Naive B cell (primary cell): ENCODE measurements at regions not wholly inside any gene's neighbourhood (a gene's known extent, or its start where the extent isn't known, plus 50 kb on each side); places are given as distances from the start of the nearest gene placed in this dataset.
"Not testable (repeated sequence)": the region's sequence is repeated elsewhere in the genome, so short reads cannot be mapped to it uniquely, and the experiment has no call there.

Experiments
- ATAC-seq, 2 donors: fragments of 150-1000 bp; cut with Tn5 transposase; 2 replicates each; pipeline ENCODE4 v1.10.0; 2021; ENCODE audit warnings: low read depth in 2 of 2, mild to moderate bottlenecking in 2 of 2, moderate library complexity in 2 of 2
- DNase-seq: peaks from one replicate; pipeline ENCODE4 v3.0.0; 2022
- H3K27ac Mint-ChIP-seq, 6 donors: one replicate each; pipeline ENCODE4 v1.8.0; 2020 to 2022; ENCODE audit warnings: mild to moderate bottlenecking in 6 of 6, mixed read lengths in 6 of 6, moderate library complexity in 5 of 6, inconsistent platforms in 2 of 6
- H3K27me3 Mint-ChIP-seq, 3 donors: one replicate each; pipeline ENCODE4 v1.8.0; 2021 to 2022; ENCODE audit warnings: mixed read lengths in 3 of 3, mild to moderate bottlenecking in 1 of 3
- H3K36me3 Mint-ChIP-seq, 2 donors: one replicate each; pipeline ENCODE4 v1.8.0; 2020 to 2022; ENCODE audit warnings: mixed read lengths in 2 of 2, inconsistent platforms in 1 of 2, mild to moderate bottlenecking in 1 of 2
- H3K4me1 Mint-ChIP-seq, 3 donors: one replicate each; pipeline ENCODE4 v1.8.0; 2020 to 2022; ENCODE audit warnings: mixed read lengths in 3 of 3, inconsistent platforms in 1 of 3, mild to moderate bottlenecking in 1 of 3, moderate library complexity in 1 of 3
- H3K4me3 Mint-ChIP-seq, 8 donors: one replicate each; pipeline ENCODE4 v1.8.0; 2020 to 2022; ENCODE audit warnings: mild to moderate bottlenecking in 8 of 8, mixed read lengths in 8 of 8, moderate library complexity in 8 of 8, inconsistent platforms in 2 of 8
- H3K9me3 Mint-ChIP-seq, 7 donors: one replicate each; pipeline ENCODE4 v1.8.0; 2020 to 2022; ENCODE audit warnings: mixed read lengths in 7 of 7, mild to moderate bottlenecking in 5 of 7, inconsistent platforms in 2 of 7, moderate library complexity in 1 of 7

GRCh38 chrX:455673-456072 is 69.0 kb upstream of the PPP2R3B start:
- no peaks in the 10 kb centered on the region for H3K4me1 Mint-ChIP-seq
- H3K36me3 Mint-ChIP-seq = no peaks in the 10 kb centered on the region
- DNase-seq (no peak), ATAC-seq (no peak)
- no peak overlapping the region for H3K27ac Mint-ChIP-seq
- H3K27me3 Mint-ChIP-seq = peaks cover 6 to 28% (median 22%) of the 10 kb centered on the region in 3 donors
- no peak overlapping the region for H3K4me3 Mint-ChIP-seq
- H3K9me3 Mint-ChIP-seq = peaks cover 0 to 9% (median 5%) of the 10 kb centered on the region in 7 donors

- no peak overlapping the region for H3K27ac Mint-ChIP-seq
- H3K36me3 Mint-ChIP-seq = no peaks in the 10 kb centered on the region
- peaks cover 0 to 9% (median 5%) of the 10 kb centered on the region in 7 donors for H3K9me3 Mint-ChIP-seq
- no peaks in the 10 kb centered on the region for H3K4me1 Mint-ChIP-seq
- H3K27me3 Mint-ChIP-seq = peaks cover 6 to 28% (median 22%) of the 10 kb centered on the region in 3 donors
- ATAC-seq (no peak), DNase-seq (no peak)
- H3K4me3 Mint-ChIP-seq = no peak overlapping the region
Measured at GRCh38 chrX:456146-456545, 69.4 kb upstream of the PPP2R3B start.

- H3K9me3 Mint-ChIP-seq = peaks cover 0 to 12% (median 6%) of the 10 kb centered on the region in 7 donors
- DNase-seq = no peak
- peaks cover 6 to 28% (median 22%) of the 10 kb centered on the region in 3 donors for H3K27me3 Mint-ChIP-seq
- H3K27ac Mint-ChIP-seq = no peak overlapping the region
- ATAC-seq = no peak
- H3K36me3 Mint-ChIP-seq = no peaks in the 10 kb centered on the region
- peak overlapping the region in 1 of 8 donors; percentile 15 for H3K4me3 Mint-ChIP-seq
- no peaks in the 10 kb centered on the region for H3K4me1 Mint-ChIP-seq
Measured at GRCh38 chrX:456551-457291, 70.0 kb upstream of the PPP2R3B start.

DNA sequence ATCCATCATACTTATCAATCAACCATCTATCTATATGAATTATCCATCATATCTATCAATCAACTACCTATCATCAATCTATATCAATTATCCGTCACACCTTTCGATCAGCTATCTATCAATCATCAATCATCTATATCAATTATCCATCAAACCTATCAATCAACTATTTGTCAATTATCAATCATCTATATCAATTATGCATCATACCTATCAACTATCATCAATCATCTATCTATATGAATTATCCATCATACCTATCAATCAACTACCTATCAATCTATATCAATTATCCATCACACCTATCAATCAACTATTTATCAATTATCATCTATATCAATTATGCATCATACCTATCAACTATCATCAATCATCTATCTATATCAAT is 70.6 kb upstream of the PPP2R3B start:
- ATAC-seq = no peak

GRCh38 chrX:458631-459061 is 71.9 kb upstream of the PPP2R3B start:
- Mint-ChIP-seq H3K27me3 (peaks cover 0 to 19% (median 16%) of the 10 kb centered on the region in 3 donors), H3K4me3 (no peak overlapping the region), H3K9me3 (peaks cover 2 to 15% (median 10%) of the 10 kb centered on the region in 7 donors), H3K36me3 (no peaks in the 10 kb centered on the region), H3K4me1 (no peaks in the 10 kb centered on the region), H3K27ac (peak overlapping the region in 1 of 6 donors; percentile 15)
- DNase-seq (no peak), ATAC-seq (no peak)

More for the DNA sequence above, 70.6 kb upstream of the PPP2R3B start:
- H3K27me3 Mint-ChIP-seq = peaks cover 6 to 22% (median 22%) of the 10 kb centered on the region in 3 donors
- no peak for DNase-seq
- H3K4me1 Mint-ChIP-seq = no peaks in the 10 kb centered on the region
- no peak overlapping the region for H3K4me3 Mint-ChIP-seq
- no peaks in the 10 kb centered on the region for H3K36me3 Mint-ChIP-seq
- peaks cover 1 to 13% (median 10%) of the 10 kb centered on the region in 7 donors for H3K9me3 Mint-ChIP-seq
- no peak overlapping the region for H3K27ac Mint-ChIP-seq

DNA sequence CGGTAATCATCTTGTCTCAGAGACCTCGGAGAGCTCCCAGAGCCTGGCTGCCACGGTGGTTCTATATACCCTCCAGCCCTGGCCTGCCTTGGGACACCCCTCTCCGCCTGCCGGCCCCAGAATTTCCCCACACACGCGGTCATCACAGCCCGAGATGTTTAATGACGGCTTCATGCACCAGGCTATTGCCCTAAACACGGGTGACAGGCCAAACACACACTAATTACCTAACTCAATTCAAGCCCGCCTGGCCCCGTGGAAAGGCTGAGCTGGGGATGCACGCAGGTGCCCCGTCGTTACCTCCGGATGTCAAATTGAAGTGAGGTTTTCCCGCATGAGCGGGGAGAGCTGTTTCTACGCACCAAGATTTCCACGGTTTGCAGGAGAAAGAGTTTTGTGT is 72.9 kb upstream of the PPP2R3B start:
- H3K36me3 Mint-ChIP-seq = no peaks in the 10 kb centered on the region
- H3K4me3 Mint-ChIP-seq = no peak overlapping the region
- ATAC-seq = no peak
- peaks cover 0 to 19% (median 16%) of the 10 kb centered on the region in 3 donors for H3K27me3 Mint-ChIP-seq
- H3K4me1 Mint-ChIP-seq = no peaks in the 10 kb centered on the region
- H3K9me3 Mint-ChIP-seq = peaks cover 2 to 15% (median 10%) of the 10 kb centered on the region in 7 donors
- DNase-seq = no peak
- H3K27ac Mint-ChIP-seq = no peak overlapping the region

DNA sequence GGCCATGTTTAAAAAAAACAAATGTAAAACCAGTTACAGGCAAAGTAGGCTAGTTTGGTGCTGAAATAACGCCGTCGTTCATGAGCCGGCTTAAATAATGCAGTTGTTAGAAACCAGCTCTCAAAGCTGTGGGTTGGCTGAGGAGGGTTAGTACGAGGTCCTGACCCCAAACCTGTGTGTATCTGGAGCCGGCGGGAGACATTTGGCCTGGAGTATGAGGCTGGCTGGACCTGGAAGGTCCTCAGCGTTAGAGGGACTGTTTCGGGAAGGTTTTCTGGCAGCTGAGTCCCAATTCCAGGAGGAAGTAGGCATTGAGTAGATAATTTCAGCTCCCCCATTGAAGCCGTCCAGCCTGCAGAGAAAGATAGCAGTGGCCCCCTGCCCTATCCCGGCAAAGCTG is 73.4 kb upstream of the PPP2R3B start:
- ATAC-seq (no peak), DNase-seq (no peak)
- Mint-ChIP-seq H3K36me3 (no peaks in the 10 kb centered on the region), H3K9me3 (peaks cover 2 to 15% (median 10%) of the 10 kb centered on the region in 7 donors), H3K27me3 (peaks cover 0 to 19% (median 16%) of the 10 kb centered on the region in 3 donors), H3K4me3 (no peak overlapping the region), H3K27ac (no peak overlapping the region), H3K4me1 (no peaks in the 10 kb centered on the region)

DNA sequence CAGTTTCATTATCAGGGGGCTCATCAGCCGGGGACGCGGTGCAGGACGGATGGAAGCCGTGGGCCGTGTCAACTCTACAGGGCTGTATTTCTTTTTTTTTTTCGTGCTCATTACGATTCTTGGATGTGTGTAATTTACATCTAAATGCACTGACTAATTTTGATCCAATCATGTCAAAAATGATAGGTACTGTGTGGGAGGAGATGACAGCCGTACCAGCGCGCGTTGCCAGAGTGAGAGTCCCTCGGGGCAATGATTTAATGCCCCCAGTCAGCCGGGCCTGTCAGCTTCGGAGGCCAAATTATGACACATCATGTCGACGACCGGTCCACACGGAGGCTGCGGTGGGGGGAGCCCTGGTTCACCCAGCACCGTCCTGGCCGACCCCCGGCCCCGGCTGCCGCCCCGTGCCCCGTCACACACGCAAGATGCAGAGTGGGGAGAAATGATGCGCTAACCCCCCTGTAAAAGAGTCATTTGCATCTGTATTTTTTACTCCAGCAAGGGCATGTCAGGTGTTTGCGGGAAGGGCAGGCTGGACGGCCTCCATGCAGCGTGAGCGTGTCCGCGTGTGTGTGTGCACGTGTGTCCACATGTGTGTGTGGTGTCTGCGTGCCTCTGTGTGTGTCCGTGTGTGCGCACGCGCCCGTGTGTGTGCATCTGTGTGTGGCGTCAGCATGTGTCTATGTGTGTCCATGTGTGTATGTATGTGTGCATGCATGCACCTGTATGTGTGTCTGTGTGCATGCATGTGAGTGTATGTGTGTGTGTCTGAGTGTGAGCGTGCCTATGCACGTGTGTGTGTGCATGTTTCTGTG is 74.3 kb upstream of the PPP2R3B start:
- Mint-ChIP-seq H3K4me3 (no peak overlapping the region), H3K36me3 (no peaks in the 10 kb centered on the region), H3K27ac (peak overlapping the region in 1 of 6 donors; percentile 5), H3K9me3 (peaks cover 2 to 15% (median 8%) of the 10 kb centered on the region in 7 donors), H3K27me3 (peaks cover 0 to 16% (median 12%) of the 10 kb centered on the region in 3 donors), H3K4me1 (no peaks in the 10 kb centered on the region)
- ATAC-seq (no peak), DNase-seq (no peak)

GRCh38 chrX:462853-463252 is 76.1 kb upstream of the PPP2R3B start:
- DNase-seq (no peak), ATAC-seq (no peak)
- Mint-ChIP-seq H3K36me3 (no peaks in the 10 kb centered on the region), H3K27ac (no peak overlapping the region), H3K4me3 (no peak overlapping the region), H3K27me3 (no peaks in the 10 kb centered on the region), H3K9me3 (peaks cover 2 to 15% (median 5%) of the 10 kb centered on the region in 7 donors), H3K4me1 (no peaks in the 10 kb centered on the region)

GRCh38 chrX:465418-466215 is 78.9 kb upstream of the PPP2R3B start:
- Mint-ChIP-seq H3K27me3 (no peaks in the 10 kb centered on the region), H3K4me1 (no peaks in the 10 kb centered on the region), H3K4me3 (no peak overlapping the region), H3K27ac (no peak overlapping the region), H3K9me3 (peaks cover 6 to 15% (median 10%) of the 10 kb centered on the region in 7 donors), H3K36me3 (no peaks in the 10 kb centered on the region)
- no peak for DNase-seq
- ATAC-seq = no peak

DNA sequence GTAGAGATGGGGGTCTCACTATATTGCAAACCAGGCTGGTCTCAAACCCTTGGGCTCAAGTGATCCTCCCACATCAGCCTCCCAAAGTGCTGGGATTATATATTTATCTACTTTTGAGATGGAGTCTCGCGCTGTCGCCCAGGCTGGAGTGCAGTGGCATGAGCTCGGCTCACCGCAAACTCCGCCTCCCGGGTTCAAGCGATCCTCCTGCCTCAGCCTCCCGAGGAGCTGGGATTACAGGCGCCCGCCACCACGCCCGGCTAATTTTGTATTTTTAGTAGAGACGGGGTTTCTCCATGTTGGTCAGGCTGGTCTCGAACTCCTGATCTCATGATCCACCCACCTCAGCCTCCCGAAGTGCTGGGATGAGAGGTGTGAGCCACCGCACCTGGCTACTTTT is 80.1 kb upstream of the PPP2R3B start:
- peaks cover 4 to 13% (median 8%) of the 10 kb centered on the region in 7 donors for H3K9me3 Mint-ChIP-seq
- not testable (repeated sequence) for ATAC-seq, DNase-seq, H3K4me3 Mint-ChIP-seq, H3K27me3 Mint-ChIP-seq, H3K4me1 Mint-ChIP-seq, H3K36me3 Mint-ChIP-seq, H3K27ac Mint-ChIP-seq

- not testable (repeated sequence) for H3K4me1 Mint-ChIP-seq, H3K27ac Mint-ChIP-seq, ATAC-seq, H3K27me3 Mint-ChIP-seq, H3K36me3 Mint-ChIP-seq, DNase-seq, H3K4me3 Mint-ChIP-seq
- H3K9me3 Mint-ChIP-seq = peaks cover 0 to 21% (median 9%) of the 10 kb centered on the region in 7 donors
Measured at GRCh38 chrX:467686-468085, 81.0 kb upstream of the PPP2R3B start.

GRCh38 chrX:468979-469378 is 82.3 kb upstream of the PPP2R3B start:
- H3K4me3 Mint-ChIP-seq = no peak overlapping the region
- no peak for ATAC-seq
- H3K27ac Mint-ChIP-seq = no peak overlapping the region
- no peaks in the 10 kb centered on the region for H3K4me1 Mint-ChIP-seq
- H3K27me3 Mint-ChIP-seq = peaks cover 0 to 5% (median 0%) of the 10 kb centered on the region in 3 donors
- H3K36me3 Mint-ChIP-seq = peaks cover 0 to 6% of the 10 kb centered on the region in 2 donors
- H3K9me3 Mint-ChIP-seq = peaks cover 3 to 25% (median 10%) of the 10 kb centered on the region in 7 donors
- DNase-seq = no peak
